HEK293 (cell line): ENCODE measurements at regions not wholly inside any gene's neighbourhood (a gene's known extent, or its start where the extent isn't known, plus 50 kb on each side); places are given as distances from the start of the nearest gene placed in this dataset.

Experiments used
- CTCF ChIA-PET: fragments of 350-600 bp; formaldehyde crosslinking; extraction: SDS; loops from one replicate; lab custom pipeline; 2021; ENCODE audit warnings: antibody characterized with exemption; lab: Yijun Ruan, JAX
- POLR2A ChIA-PET: fragments of 300-600 bp; formaldehyde crosslinking; extraction: SDS; loops from one replicate; lab custom pipeline; 2020; ENCODE audit warnings: antibody characterized with exemption, inconsistent platforms; lab: Yijun Ruan, JAX
- H3K27ac ChIP-seq: fragments of 200-500 bp; sonication (Bioruptor generic); 2 replicates; pipeline ENCODE4 v1.5.1; 2014; ENCODE audit warnings: low read depth, low read length, control low read depth, inconsistent platforms; ENCODE audit errors: extremely low read depth
- H3K36me3 ChIP-seq, 2 experiments: fragments of 200-500 bp in 1 of 2; sonication (Bioruptor generic) in 1 of 2; 1 replicate in 1 of 2; 2 replicates in 1 of 2; pipeline ENCODE4 v1.5.1; 2014 to 2017; ENCODE audit warnings: inconsistent platforms in 2 of 2, low read length in 2 of 2; ENCODE audit not compliant: control insufficient read depth in 2 of 2, insufficient read depth in 1 of 2
- H3K4me1 ChIP-seq: fragments of 200-500 bp; sonication (Bioruptor generic); 2 replicates; pipeline ENCODE4 v1.5.1; 2014; ENCODE audit warnings: mild to moderate bottlenecking, low read length, inconsistent platforms; ENCODE audit not compliant: control insufficient read depth, insufficient read depth
- H3K4me3 ChIP-seq: 2 replicates; pipeline ENCODE4 v1.5.1; 2011; ENCODE audit warnings: low read depth, mild to moderate bottlenecking, control low read depth, low read length, moderate library complexity
- H3K9me3 ChIP-seq: fragments of 200-500 bp; sonication (Bioruptor generic); 2 replicates; pipeline ENCODE4 v1.5.1; 2014; ENCODE audit warnings: low read depth, low read length, inconsistent platforms; ENCODE audit not compliant: control insufficient read depth, insufficient read depth
- GLI4 ChIP-seq: fragments of 450-650 bp; formaldehyde crosslinking; IDR thresholded peaks from 2 replicates; pipeline ENCODE4 v1.5.1; 2016; ENCODE audit warnings: missing biosample characterization, missing genetic modification characterization
- MEIS1 ChIP-seq: sonication (generic); formaldehyde crosslinking; IDR thresholded peaks from 2 replicates; pipeline ENCODE4 v1.8.1; 2022; ENCODE audit warnings: missing genetic modification reagents, mild to moderate bottlenecking, borderline replicate concordance
- OVOL3 ChIP-seq: fragments of 450-650 bp; formaldehyde crosslinking; IDR thresholded peaks from 2 replicates; pipeline ENCODE4 v1.5.1; 2016; ENCODE audit warnings: missing biosample characterization, missing genetic modification characterization
- ZBTB26 ChIP-seq: fragments of 450-650 bp; formaldehyde crosslinking; optimal IDR thresholded peaks from 2 replicates; pipeline ENCODE3; 2016; ENCODE audit warnings: missing biosample characterization, mild to moderate bottlenecking, missing genetic modification characterization
- ZBTB48 ChIP-seq: fragments of 450-650 bp; formaldehyde crosslinking; IDR thresholded peaks from 2 replicates; pipeline ENCODE4 v1.5.1; 2016; ENCODE audit warnings: missing biosample characterization, missing genetic modification characterization
- ZFP69B ChIP-seq: fragments of 450-650 bp; formaldehyde crosslinking; IDR thresholded peaks from 2 replicates; pipeline ENCODE4 v1.5.1; 2016; ENCODE audit warnings: missing biosample characterization, missing genetic modification characterization
- ZNF26 ChIP-seq: fragments of 450-650 bp; formaldehyde crosslinking; IDR thresholded peaks from 2 replicates; pipeline ENCODE4 v1.5.1; 2016; ENCODE audit warnings: missing biosample characterization, missing genetic modification characterization
- ZNF302 ChIP-seq: fragments of 450-650 bp; formaldehyde crosslinking; IDR thresholded peaks from 2 replicates; pipeline ENCODE4 v1.5.1; 2016; ENCODE audit warnings: missing biosample characterization, missing genetic modification characterization, low read depth
- ZNF311 ChIP-seq: fragments of 450-650 bp; formaldehyde crosslinking; IDR thresholded peaks from 2 replicates; pipeline ENCODE4 v1.5.1; 2017; ENCODE audit warnings: missing biosample characterization, missing genetic modification characterization, borderline replicate concordance
- ZNF341 ChIP-seq: fragments of 450-650 bp; formaldehyde crosslinking; IDR thresholded peaks from 2 replicates; pipeline ENCODE4; 2016; ENCODE audit warnings: low read depth, missing biosample characterization, missing genetic modification characterization
- ZNF792 ChIP-seq: fragments of 450-650 bp; formaldehyde crosslinking; IDR thresholded peaks from 2 replicates; pipeline ENCODE4 v1.5.1; 2016; ENCODE audit warnings: missing biosample characterization, missing genetic modification characterization
- ZSCAN30 ChIP-seq: fragments of 450-650 bp; IDR thresholded peaks from 2 replicates; pipeline ENCODE4 v1.5.1; 2018; ENCODE audit warnings: missing biosample characterization, mild to moderate bottlenecking, missing genetic modification characterization, moderate library complexity
- TF ChIP-seq, protein P1 (sequence below): fragments of 450-650 bp; formaldehyde crosslinking; IDR thresholded peaks from 2 replicates; pipeline ENCODE4 v1.5.1; 2016; ENCODE audit warnings: missing biosample characterization, missing genetic modification characterization, borderline replicate concordance
- TF ChIP-seq, protein P2 (sequence below): fragments of 450-650 bp; formaldehyde crosslinking; IDR thresholded peaks from 2 replicates; pipeline ENCODE4 v1.5.1; 2016; ENCODE audit warnings: missing biosample characterization, missing genetic modification characterization

DNA sequence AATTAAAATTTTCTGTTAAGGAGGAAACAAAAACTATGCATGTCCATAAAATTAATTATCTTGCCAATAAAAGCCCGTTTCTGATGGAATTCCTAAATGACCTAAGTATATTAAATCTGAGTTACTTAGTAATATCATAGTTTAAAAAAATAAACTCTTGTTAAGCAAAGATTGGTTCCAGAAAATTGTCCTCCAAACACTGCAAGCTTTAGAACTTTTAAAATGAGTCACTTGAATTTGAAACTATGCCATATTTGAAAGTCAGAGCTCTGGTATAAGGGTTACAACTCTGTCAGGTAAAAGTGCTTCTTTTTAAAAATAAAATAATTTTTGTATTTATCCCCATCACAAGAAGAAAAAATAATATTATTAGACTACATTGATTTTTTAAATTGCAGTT lies 409.5 kb downstream of the PLPP3 start:
- no peaks in the 10 kb centered on the region for H3K9me3 ChIP-seq
- ChIA-PET POLR2A (no interaction called here), CTCF (interaction anchor here (0.6 to 1.9 kb wide), 2 partner anchors 271 to 415 kb away, joined by 3 to 4 read pairs; no protein-coding TSS in a partner anchor)
- no peak overlapping the region for H3K27ac ChIP-seq
- no peaks in the 10 kb centered on the region for H3K36me3 ChIP-seq
- no peak overlapping the region for H3K4me3 ChIP-seq
- no peaks in the 10 kb centered on the region for H3K4me1 ChIP-seq
- TF ChIP-seq, protein P1, sequence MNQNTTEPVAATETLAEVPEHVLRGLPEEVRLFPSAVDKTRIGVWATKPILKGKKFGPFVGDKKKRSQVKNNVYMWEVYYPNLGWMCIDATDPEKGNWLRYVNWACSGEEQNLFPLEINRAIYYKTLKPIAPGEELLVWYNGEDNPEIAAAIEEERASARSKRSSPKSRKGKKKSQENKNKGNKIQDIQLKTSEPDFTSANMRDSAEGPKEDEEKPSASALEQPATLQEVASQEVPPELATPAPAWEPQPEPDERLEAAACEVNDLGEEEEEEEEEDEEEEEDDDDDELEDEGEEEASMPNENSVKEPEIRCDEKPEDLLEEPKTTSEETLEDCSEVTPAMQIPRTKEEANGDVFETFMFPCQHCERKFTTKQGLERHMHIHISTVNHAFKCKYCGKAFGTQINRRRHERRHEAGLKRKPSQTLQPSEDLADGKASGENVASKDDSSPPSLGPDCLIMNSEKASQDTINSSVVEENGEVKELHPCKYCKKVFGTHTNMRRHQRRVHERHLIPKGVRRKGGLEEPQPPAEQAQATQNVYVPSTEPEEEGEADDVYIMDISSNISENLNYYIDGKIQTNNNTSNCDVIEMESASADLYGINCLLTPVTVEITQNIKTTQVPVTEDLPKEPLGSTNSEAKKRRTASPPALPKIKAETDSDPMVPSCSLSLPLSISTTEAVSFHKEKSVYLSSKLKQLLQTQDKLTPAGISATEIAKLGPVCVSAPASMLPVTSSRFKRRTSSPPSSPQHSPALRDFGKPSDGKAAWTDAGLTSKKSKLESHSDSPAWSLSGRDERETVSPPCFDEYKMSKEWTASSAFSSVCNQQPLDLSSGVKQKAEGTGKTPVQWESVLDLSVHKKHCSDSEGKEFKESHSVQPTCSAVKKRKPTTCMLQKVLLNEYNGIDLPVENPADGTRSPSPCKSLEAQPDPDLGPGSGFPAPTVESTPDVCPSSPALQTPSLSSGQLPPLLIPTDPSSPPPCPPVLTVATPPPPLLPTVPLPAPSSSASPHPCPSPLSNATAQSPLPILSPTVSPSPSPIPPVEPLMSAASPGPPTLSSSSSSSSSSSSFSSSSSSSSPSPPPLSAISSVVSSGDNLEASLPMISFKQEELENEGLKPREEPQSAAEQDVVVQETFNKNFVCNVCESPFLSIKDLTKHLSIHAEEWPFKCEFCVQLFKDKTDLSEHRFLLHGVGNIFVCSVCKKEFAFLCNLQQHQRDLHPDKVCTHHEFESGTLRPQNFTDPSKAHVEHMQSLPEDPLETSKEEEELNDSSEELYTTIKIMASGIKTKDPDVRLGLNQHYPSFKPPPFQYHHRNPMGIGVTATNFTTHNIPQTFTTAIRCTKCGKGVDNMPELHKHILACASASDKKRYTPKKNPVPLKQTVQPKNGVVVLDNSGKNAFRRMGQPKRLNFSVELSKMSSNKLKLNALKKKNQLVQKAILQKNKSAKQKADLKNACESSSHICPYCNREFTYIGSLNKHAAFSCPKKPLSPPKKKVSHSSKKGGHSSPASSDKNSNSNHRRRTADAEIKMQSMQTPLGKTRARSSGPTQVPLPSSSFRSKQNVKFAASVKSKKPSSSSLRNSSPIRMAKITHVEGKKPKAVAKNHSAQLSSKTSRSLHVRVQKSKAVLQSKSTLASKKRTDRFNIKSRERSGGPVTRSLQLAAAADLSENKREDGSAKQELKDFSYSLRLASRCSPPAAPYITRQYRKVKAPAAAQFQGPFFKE (tag by site-specific recombination): no peak
- TF ChIP-seq ZBTB48 (tag by site-specific recombination) (no peak), ZNF26 (tag by site-specific recombination) (no peak), GLI4 (tag by site-specific recombination) (no peak), ZSCAN30 (tag by site-specific recombination) (no peak), ZBTB26 (tag by site-specific recombination) (no peak), ZNF311 (tag by site-specific recombination) (no peak), ZNF341 (tag by site-specific recombination) (no peak), ZNF792 (tag by site-specific recombination) (no peak), ZFP69B (tag by site-specific recombination) (no peak)
- TF ChIP-seq, all 188 proteins: peak for 0

DNA sequence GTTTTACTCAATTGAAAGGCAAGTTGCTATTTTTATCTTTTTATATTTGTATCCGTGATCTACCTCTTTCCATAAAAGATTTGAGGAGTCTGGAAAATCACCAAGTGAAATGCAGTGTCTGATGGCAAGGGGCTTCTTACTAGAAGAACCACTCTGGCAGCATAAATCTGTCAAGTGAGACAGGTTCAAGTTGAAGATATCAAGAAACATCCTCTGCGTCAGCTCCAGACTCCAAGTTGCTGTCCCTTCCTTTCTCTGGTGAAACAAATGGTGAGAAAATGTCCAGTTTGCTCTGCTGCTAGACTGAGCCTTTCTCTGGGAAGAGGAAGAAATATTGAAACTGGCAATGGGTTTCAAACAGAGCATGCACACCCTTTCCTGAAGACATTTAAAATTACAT lies 411.2 kb downstream of the PLPP3 start:
- no peaks in the 10 kb centered on the region for H3K4me1 ChIP-seq
- TF ChIP-seq, protein P2, sequence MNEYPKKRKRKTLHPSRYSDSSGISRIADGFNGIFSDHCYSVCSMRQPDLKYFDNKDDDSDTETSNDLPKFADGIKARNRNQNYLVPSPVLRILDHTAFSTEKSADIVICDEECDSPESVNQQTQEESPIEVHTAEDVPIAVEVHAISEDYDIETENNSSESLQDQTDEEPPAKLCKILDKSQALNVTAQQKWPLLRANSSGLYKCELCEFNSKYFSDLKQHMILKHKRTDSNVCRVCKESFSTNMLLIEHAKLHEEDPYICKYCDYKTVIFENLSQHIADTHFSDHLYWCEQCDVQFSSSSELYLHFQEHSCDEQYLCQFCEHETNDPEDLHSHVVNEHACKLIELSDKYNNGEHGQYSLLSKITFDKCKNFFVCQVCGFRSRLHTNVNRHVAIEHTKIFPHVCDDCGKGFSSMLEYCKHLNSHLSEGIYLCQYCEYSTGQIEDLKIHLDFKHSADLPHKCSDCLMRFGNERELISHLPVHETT (tag by site-specific recombination): no peak
- no peak for TF ChIP-seq MEIS1 (CRISPR knock-in tag)
- TF ChIP-seq ZNF302 (tag by site-specific recombination): no peak
- no peak for TF ChIP-seq OVOL3 (tag by site-specific recombination)
- TF ChIP-seq, all 188 proteins: peak for 0
- H3K27ac ChIP-seq: no peak overlapping the region
- no peak overlapping the region for H3K4me3 ChIP-seq
- H3K36me3 ChIP-seq: no peaks in the 10 kb centered on the region
- no peaks in the 10 kb centered on the region for H3K9me3 ChIP-seq
- ChIA-PET CTCF (no interaction called here), POLR2A (no interaction called here)
